GF-D8 (cell line): ENCODE measurements at regions not wholly inside any gene's neighbourhood (a gene's known extent, or its start where the extent isn't known, plus 50 kb on each side); places are given as distances from the start of the nearest gene placed in this dataset.
"Not testable (repeated sequence)": the region's sequence is repeated elsewhere in the genome, so short reads cannot be mapped to it uniquely, and the experiment has no call there.

Source experiments
- DNase-seq: peaks from one replicate; lab custom pipeline; 2025; lab: John Stamatoyannopoulos, UW

GRCh38 chr10:9381733-9382532, 1327.4 kb downstream of the GATA3 start:
- no peak for DNase-seq

GRCh38 chr10:9382533-9382866, 1328.0 kb downstream of the GATA3 start:
- no peak for DNase-seq

- no peak for DNase-seq
Observed at GRCh38 chr10:9390516-9390915, 1336.0 kb downstream of the GATA3 start.

- DNase-seq: no peak
Observed at GRCh38 chr10:9399275-9399983, 1344.9 kb downstream of the GATA3 start.

GRCh38 chr10:9402067-9402466, 1347.6 kb downstream of the GATA3 start:
- not testable (repeated sequence) for DNase-seq

GRCh38 chr10:9402507-9403195, 1348.2 kb downstream of the GATA3 start:
- not testable (repeated sequence) for DNase-seq

GRCh38 chr10:9407201-9407600, 1352.7 kb downstream of the GATA3 start:
- not testable (repeated sequence) for DNase-seq

GRCh38 chr10:9416331-9416730, 1361.8 kb downstream of the GATA3 start:
- no peak for DNase-seq

- DNase-seq: no peak
Observed at GRCh38 chr10:9419757-9420156, 1365.3 kb downstream of the GATA3 start.

- DNase-seq: no peak
Observed at GRCh38 chr10:9427209-9427608, 1372.7 kb downstream of the GATA3 start.

- DNase-seq: no peak
Observed at GRCh38 chr10:9437131-9437530, 1382.6 kb downstream of the GATA3 start.

GRCh38 chr10:9443758-9444157, 1389.3 kb downstream of the GATA3 start:
- DNase-seq: no peak

GRCh38 chr10:9449530-9449929, 1395.0 kb downstream of the GATA3 start:
- no peak for DNase-seq

GRCh38 chr10:9450801-9451200, 1396.3 kb downstream of the GATA3 start:
- no peak for DNase-seq

- DNase-seq: no peak
Observed at GRCh38 chr10:9451211-9451773, 1396.8 kb downstream of the GATA3 start.

GRCh38 chr10:9452056-9452455, 1397.6 kb downstream of the GATA3 start:
- no peak for DNase-seq

GRCh38 chr10:9453871-9454270, 1399.4 kb downstream of the GATA3 start:
- DNase-seq: not testable (repeated sequence)

GRCh38 chr10:9469663-9470205, 1415.2 kb downstream of the GATA3 start:
- DNase-seq: no peak

- DNase-seq: no peak
Observed at GRCh38 chr10:9470581-9470980, 1416.1 kb downstream of the GATA3 start.

GRCh38 chr10:9501944-9502343, 1447.5 kb downstream of the GATA3 start:
- DNase-seq: no peak

- no peak for DNase-seq
Observed at GRCh38 chr10:9504227-9504626, 1449.7 kb downstream of the GATA3 start.

GRCh38 chr10:9505546-9505945, 1451.1 kb downstream of the GATA3 start:
- DNase-seq: no peak
